Nucleus accumbens (tissue), 56 donors: ENCODE measurements at regions not wholly inside any gene's neighbourhood (a gene's known extent, or its start where the extent isn't known, plus 50 kb on each side); places are given as distances from the start of the nearest gene placed in this dataset.

Source experiments
- DNase-seq, 56 donors: peaks; one replicate each; lab custom pipeline; 2025; lab: John Stamatoyannopoulos, UW

GRCh38 chr13:39855236-39855635 lies 199.8 kb downstream of the COG6 start:
- no peak for DNase-seq

GRCh38 chr13:39856714-39857113 lies 201.3 kb downstream of the COG6 start:
- DNase-seq = no peak

- DNase-seq = no peak
Observed at GRCh38 chr13:39858794-39859193, 203.3 kb downstream of the COG6 start.

- no peak for DNase-seq
Observed at GRCh38 chr13:39859898-39860297, 204.4 kb downstream of the COG6 start.

- no peak for DNase-seq
Observed at GRCh38 chr13:39862900-39863299, 207.4 kb downstream of the COG6 start.

- DNase-seq = no peak
Observed at GRCh38 chr13:39864221-39864620, 208.8 kb downstream of the COG6 start.

- no peak for DNase-seq
Observed at GRCh38 chr13:39866722-39867121, 211.3 kb downstream of the COG6 start.

- DNase-seq = no peak
Observed at GRCh38 chr13:39867807-39868206, 212.3 kb downstream of the COG6 start.

- no peak for DNase-seq
Observed at GRCh38 chr13:39870197-39870747, 214.8 kb downstream of the COG6 start.

- no peak for DNase-seq
Observed at GRCh38 chr13:39874331-39875053, 219.0 kb downstream of the COG6 start.

GRCh38 chr13:39875111-39875987 lies 219.9 kb downstream of the COG6 start:
- DNase-seq = no peak

GRCh38 chr13:39876258-39876657 lies 220.8 kb downstream of the COG6 start:
- DNase-seq = no peak

- DNase-seq = no peak
Observed at GRCh38 chr13:39877134-39877533, 221.7 kb downstream of the COG6 start.

- DNase-seq = no peak
Observed at GRCh38 chr13:39879286-39880035, 224.0 kb downstream of the COG6 start.

GRCh38 chr13:39881383-39881782 lies 225.9 kb downstream of the COG6 start:
- DNase-seq = no peak

GRCh38 chr13:39881887-39882286 lies 226.4 kb downstream of the COG6 start:
- DNase-seq = no peak

GRCh38 chr13:39884166-39884565 lies 228.7 kb downstream of the COG6 start:
- no peak for DNase-seq

- DNase-seq = no peak
Observed at GRCh38 chr13:39886336-39886735, 230.9 kb downstream of the COG6 start.

- no peak for DNase-seq
Observed at GRCh38 chr13:39887387-39887786, 231.9 kb downstream of the COG6 start.

GRCh38 chr13:39888865-39889810 lies 233.7 kb downstream of the COG6 start:
- DNase-seq = no peak
